ENCODE measurements at regions not wholly inside any gene's neighbourhood (a gene's known extent, or its start where the extent isn't known, plus 50 kb on each side); places are given as distances from the start of the nearest gene placed in this dataset.

- peak; percentile 38 for DNase-seq
These were observed 389.6 kb upstream of the DDHD1 start for GRCh38 chr14:53542732-53543131.

GRCh38 chr14:53541411-53541810, 388.3 kb upstream of the DDHD1 start:
- DNase-seq, result no peak

GRCh38 chr14:53539489-53540126, 386.5 kb upstream of the DDHD1 start:
- peak; percentile 66 for DNase-seq

- no peak for DNase-seq
These were observed 385.3 kb upstream of the DDHD1 start for GRCh38 chr14:53538316-53538881.

GRCh38 chr14:53537422-53538315, 384.5 kb upstream of the DDHD1 start:
- DNase-seq, result no peak

GRCh38 chr14:53536446-53536845, 383.3 kb upstream of the DDHD1 start:
- no peak for DNase-seq

- no peak for DNase-seq
These were observed 381.7 kb upstream of the DDHD1 start for GRCh38 chr14:53534841-53535240.

GRCh38 chr14:53533384-53533970, 380.4 kb upstream of the DDHD1 start:
- DNase-seq, result no peak

GRCh38 chr14:53532853-53533252, 379.7 kb upstream of the DDHD1 start:
- DNase-seq, result no peak

- no peak for DNase-seq
These were observed 378.6 kb upstream of the DDHD1 start for GRCh38 chr14:53531730-53532129.

GRCh38 chr14:53531156-53531555, 378.0 kb upstream of the DDHD1 start:
- no peak for DNase-seq

- no peak for DNase-seq
These were observed 376.4 kb upstream of the DDHD1 start for GRCh38 chr14:53529519-53529918.

GRCh38 chr14:53528185-53528671, 375.1 kb upstream of the DDHD1 start:
- no peak for DNase-seq

GRCh38 chr14:53526200-53526599, 373.1 kb upstream of the DDHD1 start:
- DNase-seq, result no peak

- no peak for DNase-seq
These were observed 372.5 kb upstream of the DDHD1 start for GRCh38 chr14:53525608-53526007.

- no peak for DNase-seq
These were observed 371.3 kb upstream of the DDHD1 start for GRCh38 chr14:53524391-53524790.

- DNase-seq, result no peak
These were observed 370.1 kb upstream of the DDHD1 start for GRCh38 chr14:53523226-53523625.

- peak; percentile 27 for DNase-seq
These were observed 367.2 kb upstream of the DDHD1 start for GRCh38 chr14:53520078-53520928.

- DNase-seq, result no peak
These were observed 366.0 kb upstream of the DDHD1 start for GRCh38 chr14:53519137-53519536.

GRCh38 chr14:53517270-53517960, 364.3 kb upstream of the DDHD1 start:
- no peak for DNase-seq

GRCh38 chr14:53516261-53516774, 363.2 kb upstream of the DDHD1 start:
- no peak for DNase-seq

Measured in right kidney (tissue), 1 donor.